HUES6 (cell line): ENCODE measurements at regions not wholly inside any gene's neighbourhood (a gene's known extent, or its start where the extent isn't known, plus 50 kb on each side); places are given as distances from the start of the nearest gene placed in this dataset.
"Not testable (repeated sequence)": the region's sequence is repeated elsewhere in the genome, so short reads cannot be mapped to it uniquely, and the experiment has no call there.

Experiments used
- H3K27ac ChIP-seq: 2 replicates; pipeline ENCODE4 v1.7.0; 2013; ENCODE audit warnings: low read depth, mild to moderate bottlenecking, low read length, inconsistent platforms
- H3K27me3 ChIP-seq: 2 replicates; pipeline ENCODE4 v1.6.1; 2013; ENCODE audit warnings: low read length; ENCODE audit not compliant: control insufficient read depth, insufficient read depth
- H3K36me3 ChIP-seq: 2 replicates; pipeline ENCODE4 v1.6.1; 2013; ENCODE audit warnings: low read length; ENCODE audit not compliant: control insufficient read depth, insufficient read depth
- H3K4me1 ChIP-seq: 2 replicates; pipeline ENCODE4 v1.6.1; 2013; ENCODE audit warnings: low read length; ENCODE audit not compliant: control insufficient read depth, insufficient read depth
- H3K4me3 ChIP-seq: 2 replicates; pipeline ENCODE4 v1.5.1; 2013; ENCODE audit warnings: low read depth, low read length
- H3K9ac ChIP-seq: one replicate; pipeline ENCODE4 v1.6.1; 2013; ENCODE audit warnings: mild to moderate bottlenecking, low read length
- H3K9me3 ChIP-seq: 2 replicates; pipeline ENCODE4 v1.6.1; 2013; ENCODE audit warnings: low read depth, low read length; ENCODE audit not compliant: control insufficient read depth, insufficient read depth

DNA sequence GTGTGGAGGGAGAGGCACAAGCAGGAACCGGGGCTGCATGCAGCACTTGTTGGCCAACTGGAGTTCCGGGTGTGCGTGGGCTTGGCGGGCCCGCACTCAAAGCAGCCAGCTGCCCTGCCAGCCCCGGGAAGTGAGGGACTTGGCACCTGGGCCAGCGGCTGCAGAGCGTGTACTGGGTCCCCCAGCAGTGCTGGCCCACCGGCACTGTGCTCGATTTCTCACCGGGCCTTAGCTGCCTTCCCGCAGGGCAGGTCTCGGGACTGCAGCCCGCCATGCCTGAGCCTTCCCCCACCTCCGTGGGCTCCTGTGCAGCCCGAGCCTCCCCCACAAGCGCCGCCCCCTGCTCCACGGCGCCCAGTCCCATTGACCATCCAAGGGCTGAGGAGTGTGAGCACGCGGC, 1078.2 kb downstream of the NAALADL2 start:
- H3K4me3 ChIP-seq, H3K9ac ChIP-seq, H3K36me3 ChIP-seq, H3K27me3 ChIP-seq, H3K4me1 ChIP-seq, H3K27ac ChIP-seq: not testable (repeated sequence)
- peaks cover 41% of the 10 kb centered on the region for H3K9me3 ChIP-seq

DNA sequence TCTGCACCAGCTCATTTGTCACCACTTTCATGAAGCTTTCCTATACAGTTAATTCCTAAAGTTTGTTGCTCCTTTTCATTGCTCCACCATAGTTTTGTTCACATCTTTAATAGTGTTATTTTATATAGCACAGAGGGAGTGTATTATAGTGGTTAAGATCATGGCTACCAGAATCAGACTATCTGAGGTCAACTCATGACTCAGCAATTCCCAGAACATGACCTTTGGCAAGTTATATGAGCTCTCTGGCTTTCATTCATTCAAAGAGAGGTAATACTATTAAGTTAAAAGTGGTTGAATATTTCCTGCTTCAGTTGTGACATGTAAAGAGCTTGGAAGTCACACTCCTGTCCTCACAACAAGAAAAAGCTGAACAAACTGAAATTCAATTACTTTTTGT, 1073.5 kb downstream of the NAALADL2 start:
- peaks cover 5% of the 10 kb centered on the region; the same call in 1 of the 2 replicates for H3K36me3 ChIP-seq
- H3K4me1 ChIP-seq: no peaks in the 10 kb centered on the region
- H3K27ac ChIP-seq: no peak overlapping the region
- no peak overlapping the region for H3K9ac ChIP-seq
- H3K9me3 ChIP-seq: peaks cover 36% of the 10 kb centered on the region
- H3K27me3 ChIP-seq: no peaks in the 10 kb centered on the region
- no peak overlapping the region for H3K4me3 ChIP-seq

DNA sequence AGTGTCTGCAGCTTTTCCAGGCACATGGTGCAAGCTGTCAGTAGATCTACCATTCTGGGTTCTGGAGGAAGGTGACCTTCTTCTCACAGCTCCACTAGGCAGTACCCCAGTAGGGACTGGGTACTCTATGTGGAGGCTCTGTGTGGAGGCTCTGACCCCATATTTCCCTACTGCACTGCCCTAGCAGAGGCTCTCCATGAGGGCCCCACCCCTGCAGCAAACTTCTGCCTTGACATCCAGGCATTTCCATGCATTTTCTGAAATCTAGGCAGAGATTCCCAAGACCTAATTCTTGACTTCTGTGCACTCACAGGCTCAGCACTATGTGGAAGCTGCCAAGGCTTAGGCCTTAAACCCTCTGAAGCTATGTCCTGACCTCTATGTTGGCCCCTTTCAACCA, 1060.0 kb downstream of the NAALADL2 start:
- H3K27ac ChIP-seq: no peak overlapping the region
- peaks cover 38% of the 10 kb centered on the region for H3K9me3 ChIP-seq
- no peak overlapping the region for H3K4me3 ChIP-seq
- no peaks in the 10 kb centered on the region for H3K36me3 ChIP-seq
- no peak overlapping the region for H3K9ac ChIP-seq
- no peaks in the 10 kb centered on the region for H3K27me3 ChIP-seq
- H3K4me1 ChIP-seq: no peaks in the 10 kb centered on the region

DNA sequence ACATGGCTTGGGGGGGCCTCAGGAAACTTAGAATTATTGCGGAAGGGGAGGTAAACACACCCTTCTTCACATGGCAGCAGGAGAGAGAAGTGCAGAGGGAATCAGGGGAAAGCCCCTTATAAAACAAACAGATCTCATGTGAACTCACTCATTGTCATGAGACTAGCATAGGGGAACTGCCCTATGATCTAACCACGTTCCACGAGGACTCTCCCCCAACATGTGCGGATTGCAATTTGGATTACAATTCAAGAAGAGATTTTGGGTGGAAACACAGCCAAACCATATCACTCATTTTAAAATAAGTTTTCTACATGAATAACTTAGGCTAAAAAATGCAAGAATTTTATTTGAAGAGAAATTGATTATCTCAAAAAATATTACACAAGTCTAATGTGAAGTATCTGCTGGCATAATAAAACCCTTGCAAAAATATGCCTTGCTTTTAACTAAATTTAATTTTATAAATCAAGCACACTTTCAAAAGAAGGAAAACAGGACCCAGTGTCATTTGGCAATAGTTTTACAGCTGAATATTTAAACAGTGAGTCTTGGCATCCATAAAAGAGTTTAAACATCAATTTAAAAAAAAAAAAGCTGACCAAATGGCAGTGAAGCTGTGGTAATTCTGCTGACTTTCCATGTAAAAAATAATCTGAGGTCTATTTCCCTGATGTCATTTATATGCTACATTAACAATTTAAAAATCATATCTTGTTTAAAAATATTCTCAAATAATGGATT, 1057.2 kb downstream of the NAALADL2 start:
- H3K9ac ChIP-seq: no peak overlapping the region
- no peaks in the 10 kb centered on the region for H3K27me3 ChIP-seq
- H3K4me1 ChIP-seq: no peaks in the 10 kb centered on the region
- no peak overlapping the region for H3K4me3 ChIP-seq
- no peak overlapping the region for H3K27ac ChIP-seq
- no peaks in the 10 kb centered on the region for H3K36me3 ChIP-seq
- peaks cover 32% of the 10 kb centered on the region for H3K9me3 ChIP-seq

GRCh38 chr3:175914785-175915184, 1055.7 kb downstream of the NAALADL2 start:
- H3K4me3 ChIP-seq: no peak overlapping the region
- H3K36me3 ChIP-seq: no peaks in the 10 kb centered on the region
- H3K27me3 ChIP-seq: no peaks in the 10 kb centered on the region
- peaks cover 24% of the 10 kb centered on the region for H3K9me3 ChIP-seq
- H3K4me1 ChIP-seq: no peaks in the 10 kb centered on the region
- no peak overlapping the region for H3K9ac ChIP-seq
- H3K27ac ChIP-seq: no peak overlapping the region

GRCh38 chr3:175913286-175913685, 1054.2 kb downstream of the NAALADL2 start:
- H3K9ac ChIP-seq: no peak overlapping the region
- H3K36me3 ChIP-seq: no peaks in the 10 kb centered on the region
- no peak overlapping the region for H3K27ac ChIP-seq
- H3K9me3 ChIP-seq: peaks cover 10% of the 10 kb centered on the region
- H3K27me3 ChIP-seq: no peaks in the 10 kb centered on the region
- H3K4me3 ChIP-seq: no peak overlapping the region
- H3K4me1 ChIP-seq: no peaks in the 10 kb centered on the region

- Histone ChIP-seq H3K27me3 (no peaks in the 10 kb centered on the region), H3K4me3 (no peak overlapping the region), H3K4me1 (no peaks in the 10 kb centered on the region), H3K27ac (no peak overlapping the region), H3K9ac (no peak overlapping the region), H3K36me3 (no peaks in the 10 kb centered on the region), H3K9me3 (peaks cover 8% of the 10 kb centered on the region)
Measured at GRCh38 chr3:175911937-175912336, 1052.8 kb downstream of the NAALADL2 start.

- H3K27me3 ChIP-seq: no peaks in the 10 kb centered on the region
- no peak overlapping the region for H3K27ac ChIP-seq
- H3K36me3 ChIP-seq: no peaks in the 10 kb centered on the region
- H3K9me3 ChIP-seq: no peaks in the 10 kb centered on the region
- peaks cover 5% of the 10 kb centered on the region; the same call in 1 of the 2 replicates for H3K4me1 ChIP-seq
- no peak overlapping the region for H3K9ac ChIP-seq
- H3K4me3 ChIP-seq: no peak overlapping the region
Measured at GRCh38 chr3:175902226-175902625, 1043.1 kb downstream of the NAALADL2 start.

DNA sequence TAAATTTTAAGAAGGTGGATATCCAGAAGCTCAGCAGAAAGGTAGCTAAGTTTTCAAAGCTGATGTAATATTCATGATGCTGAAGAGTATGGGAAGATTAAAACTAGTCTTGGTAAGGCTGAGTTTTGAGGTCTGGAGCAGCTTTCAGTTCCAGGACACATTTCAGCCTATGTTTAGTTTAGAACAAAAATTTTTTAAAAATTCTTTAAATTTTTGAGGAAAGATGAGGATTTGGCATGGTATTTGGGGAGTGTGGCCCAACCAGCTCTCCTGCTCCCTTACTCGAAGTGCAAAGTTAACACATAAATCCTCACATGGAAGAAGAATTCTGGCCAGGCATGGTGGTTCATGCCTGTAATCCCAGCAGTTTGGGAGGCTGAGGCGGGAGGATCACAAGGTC, 1039.1 kb downstream of the NAALADL2 start:
- Histone ChIP-seq H3K27me3 (no peaks in the 10 kb centered on the region), H3K4me3 (no peak overlapping the region), H3K36me3 (no peaks in the 10 kb centered on the region), H3K4me1 (peaks cover 5% of the 10 kb centered on the region; the same call in 1 of the 2 replicates), H3K9ac (no peak overlapping the region), H3K9me3 (no peaks in the 10 kb centered on the region), H3K27ac (no peak overlapping the region)

GRCh38 chr3:175896655-175897054, 1037.5 kb downstream of the NAALADL2 start:
- no peaks in the 10 kb centered on the region for H3K27me3 ChIP-seq
- H3K9ac ChIP-seq: no peak overlapping the region
- H3K36me3 ChIP-seq: no peaks in the 10 kb centered on the region
- no peaks in the 10 kb centered on the region for H3K9me3 ChIP-seq
- no peak overlapping the region for H3K27ac ChIP-seq
- H3K4me3 ChIP-seq: no peak overlapping the region
- peaks cover 5% of the 10 kb centered on the region; the same call in 1 of the 2 replicates for H3K4me1 ChIP-seq

DNA sequence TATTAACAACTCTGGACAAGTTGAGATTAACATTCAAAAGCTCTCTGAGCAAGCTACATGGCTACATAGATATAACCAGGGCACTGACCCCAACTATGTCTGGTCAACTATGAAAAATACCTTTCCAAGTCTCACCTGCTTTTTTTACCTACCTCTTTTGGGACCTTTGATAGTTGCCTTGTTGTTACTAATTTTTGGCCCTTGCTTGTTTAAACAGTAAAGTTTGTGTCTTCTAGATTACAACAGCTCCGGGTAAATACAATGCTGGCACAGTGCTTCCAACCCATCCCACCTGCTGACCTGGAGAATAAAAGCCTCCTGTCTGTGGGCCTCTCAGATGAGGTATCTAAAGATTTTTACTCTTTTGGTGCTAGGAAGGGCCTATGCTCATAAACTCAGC, 1036.6 kb downstream of the NAALADL2 start:
- no peak overlapping the region for H3K9ac ChIP-seq
- H3K4me1 ChIP-seq: peaks cover 1% of the 10 kb centered on the region; the same call in 1 of the 2 replicates
- no peaks in the 10 kb centered on the region for H3K27me3 ChIP-seq
- H3K36me3 ChIP-seq: no peaks in the 10 kb centered on the region
- H3K27ac ChIP-seq: no peak overlapping the region
- no peaks in the 10 kb centered on the region for H3K9me3 ChIP-seq
- H3K4me3 ChIP-seq: no peak overlapping the region
